ENCODE measurements at regions not wholly inside any gene's neighbourhood (a gene's known extent, or its start where the extent isn't known, plus 50 kb on each side); places are given as distances from the start of the nearest gene placed in this dataset.

GRCh38 chr7:153657182-153657800 is 394.9 kb upstream of the DPP6 start (continued):
- no peak for TF ChIP-seq ZNF451 (CRISPR knock-in tag; IDR thresholded peaks at IDR 0.05)
- no peak for TF ChIP-seq ZNF263 (CRISPR knock-in tag; IDR thresholded peaks at IDR 0.05)
- no peak for TF ChIP-seq ZBTB42 (CRISPR knock-in tag; IDR thresholded peaks at IDR 0.05)

GRCh38 chr7:153675131-153675530 is 377.1 kb upstream of the DPP6 start:
- POLR2A ChIA-PET: no interaction called here
- FAIRE-seq: no peak
- CTCF ChIA-PET (ENCODE audit: low intra/inter-chr PET ratio, low total read pairs): no interaction called here

GRCh38 chr7:153682628-153683027 is 369.6 kb upstream of the DPP6 start:
- H3K9me3 ChIP-seq (ENCODE audit: low read length): peaks cover 72% of the 10 kb centered on the region
- intact Hi-C loops (cut with micrococcal nuclease; ENCODE audit: unreplicated experiment) (no loop called here), in situ Hi-C loops (cut with HindIII; ENCODE audit: extremely low pct_ligation_motif_present, low pct_unique_long_range_greater_than_20kb) (no loop called here)
- ChIA-PET CTCF (ENCODE audit: low intra/inter-chr PET ratio, low total read pairs) (no interaction called here), POLR2A (no interaction called here)
- BruUV-seq (replicated peaks): no TSS peak
- no peak overlapping the region for H3K9ac ChIP-seq (ENCODE audit: insufficient read depth, low read depth, low read length)
- TF ChIP-seq TERF1 (CRISPR knock-in tag; IDR thresholded peaks at IDR 0.05): no peak
- ATAC-seq: no peak
- DNase-seq (ENCODE audit: low spot score): no peak
- no peaks in the 10 kb centered on the region for H3K79me2 ChIP-seq (ENCODE audit: insufficient read depth, low read length)
- H3K36me3 ChIP-seq (replicated peaks in 1 of 2; ENCODE audit: control insufficient read depth in 1 of 2, insufficient read depth in 2 of 2, low read length in 2 of 2): no peaks in the 10 kb centered on the region
- no peak overlapping the region for H3K4me2 ChIP-seq (ENCODE audit: low read depth, low read length)
- H3K27me3 ChIP-seq (ENCODE audit: control insufficient read depth in 1 of 2, insufficient read depth in 2 of 2, low read length in 2 of 2): no peaks in the 10 kb centered on the region
- no peaks in the 10 kb centered on the region for H3K4me1 ChIP-seq (ENCODE audit: insufficient read depth, low read length)
- WGBS (ENCODE audit: low lambda C conversion rate): 54% methylated on average over 3 of the region's 3 CpGs
- H3K4me3 ChIP-seq (replicated peaks in 1 of 3; ENCODE audit: insufficient read depth in 1 of 3, low read depth in 2 of 3, low read length in 3 of 3): no peak overlapping the region
- no peak overlapping the region for H3K27ac ChIP-seq (ENCODE audit: extremely low read length, insufficient read depth, low read length)
- no peaks in the 10 kb centered on the region for H4K20me1 ChIP-seq (ENCODE audit: insufficient read depth, low read length)
- H2AFZ ChIP-seq (ENCODE audit: low read length): no peak overlapping the region
- FAIRE-seq: no peak

More at GRCh38 chr7:153675131-153675530, 377.1 kb upstream of the DPP6 start:
- H3K27me3 ChIP-seq (ENCODE audit: control insufficient read depth in 1 of 2, insufficient read depth in 2 of 2, low read length in 2 of 2): no peaks in the 10 kb centered on the region
- no peaks in the 10 kb centered on the region for H3K36me3 ChIP-seq (replicated peaks in 1 of 2; ENCODE audit: control insufficient read depth in 1 of 2, insufficient read depth in 2 of 2, low read length in 2 of 2)
- no peak for TF ChIP-seq KAT8 (CRISPR knock-in tag; IDR thresholded peaks at IDR 0.05)
- no peak overlapping the region for H2AFZ ChIP-seq (ENCODE audit: low read length)
- H4K20me1 ChIP-seq (ENCODE audit: insufficient read depth, low read length): no peaks in the 10 kb centered on the region
- ATAC-seq (no peak), DNase-seq (ENCODE audit: low spot score) (no peak)
- H3K4me1 ChIP-seq (ENCODE audit: insufficient read depth, low read length): no peaks in the 10 kb centered on the region
- 0% methylated on average over 3 of the region's 3 CpGs for WGBS (ENCODE audit: low lambda C conversion rate)
- H3K9ac ChIP-seq (ENCODE audit: insufficient read depth, low read depth, low read length): no peak overlapping the region
- no peak overlapping the region for H3K4me2 ChIP-seq (ENCODE audit: low read depth, low read length)
- H3K9me3 ChIP-seq (ENCODE audit: low read length): peaks cover 20% of the 10 kb centered on the region; the same call in 1 of the 2 replicates
- intact Hi-C loops (cut with micrococcal nuclease; ENCODE audit: unreplicated experiment) (no loop called here), in situ Hi-C loops (cut with HindIII; ENCODE audit: extremely low pct_ligation_motif_present, low pct_unique_long_range_greater_than_20kb) (no loop called here)
- BruUV-seq (replicated peaks): no TSS peak
- no peak overlapping the region for H3K4me3 ChIP-seq (replicated peaks in 1 of 3; ENCODE audit: insufficient read depth in 1 of 3, low read depth in 2 of 3, low read length in 3 of 3)
- H3K27ac ChIP-seq (ENCODE audit: extremely low read length, insufficient read depth, low read length): no peak overlapping the region
- no peaks in the 10 kb centered on the region for H3K79me2 ChIP-seq (ENCODE audit: insufficient read depth, low read length)
